HG03378 (cell line): ENCODE measurements at regions not wholly inside any gene's neighbourhood (a gene's known extent, or its start where the extent isn't known, plus 50 kb on each side); places are given as distances from the start of the nearest gene placed in this dataset.
"Not testable (repeated sequence)": the region's sequence is repeated elsewhere in the genome, so short reads cannot be mapped to it uniquely, and the experiment has no call there.

Experiments
- ATAC-seq: cut with Tn5 transposase; IDR thresholded peaks from one replicate; pipeline ENCODE4 v1.9.1; 2021; ENCODE audit warnings: mild to moderate bottlenecking, moderate library complexity; ENCODE audit not compliant: unreplicated experiment

GRCh38 chr4:181051931-181052330 is 1191.3 kb upstream of the TENM3 start:
- ATAC-seq, result no peak

DNA sequence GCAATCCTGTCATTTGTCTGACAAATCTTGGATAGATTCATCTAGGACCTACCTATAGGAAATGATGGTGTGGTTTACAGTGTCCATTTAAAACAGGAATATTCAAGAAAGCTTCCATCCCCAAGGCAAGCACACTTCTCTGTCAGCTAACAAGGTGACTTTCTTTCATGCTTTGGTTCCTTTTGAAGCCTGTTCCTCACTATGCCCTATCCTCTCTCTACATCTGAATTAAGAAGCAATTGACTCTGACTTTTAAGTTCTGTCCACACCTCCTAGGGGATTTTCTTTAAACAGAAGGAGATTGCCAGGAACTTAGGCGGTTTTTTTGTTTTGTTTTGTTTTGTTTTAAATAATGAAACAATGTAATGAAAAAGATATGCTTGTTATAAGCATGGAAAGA is 1181.4 kb upstream of the TENM3 start:
- no peak for ATAC-seq

- ATAC-seq, result no peak
These were observed 1180.0 kb upstream of the TENM3 start for GRCh38 chr4:181063212-181063611.

GRCh38 chr4:181077341-181077740 is 1165.9 kb upstream of the TENM3 start:
- ATAC-seq, result no peak

DNA sequence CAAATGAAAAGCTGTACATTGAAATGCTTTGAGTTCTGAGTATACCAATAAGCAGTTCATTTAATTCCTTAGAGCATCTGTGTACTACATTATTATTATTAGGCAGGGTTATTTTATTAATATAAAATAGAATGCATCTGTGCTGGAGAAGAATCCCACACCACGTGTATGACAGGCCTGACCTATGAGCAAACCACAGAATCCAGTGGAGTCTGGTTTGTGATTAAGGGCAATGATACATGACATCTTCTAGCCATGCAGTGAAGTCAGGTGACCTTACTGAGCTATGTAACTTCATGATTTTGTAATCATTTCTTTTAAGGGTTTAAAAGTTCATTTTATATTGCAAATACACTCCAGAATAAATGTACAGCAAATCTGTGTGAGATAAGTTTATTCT is 1165.0 kb upstream of the TENM3 start:
- ATAC-seq, result no peak

DNA sequence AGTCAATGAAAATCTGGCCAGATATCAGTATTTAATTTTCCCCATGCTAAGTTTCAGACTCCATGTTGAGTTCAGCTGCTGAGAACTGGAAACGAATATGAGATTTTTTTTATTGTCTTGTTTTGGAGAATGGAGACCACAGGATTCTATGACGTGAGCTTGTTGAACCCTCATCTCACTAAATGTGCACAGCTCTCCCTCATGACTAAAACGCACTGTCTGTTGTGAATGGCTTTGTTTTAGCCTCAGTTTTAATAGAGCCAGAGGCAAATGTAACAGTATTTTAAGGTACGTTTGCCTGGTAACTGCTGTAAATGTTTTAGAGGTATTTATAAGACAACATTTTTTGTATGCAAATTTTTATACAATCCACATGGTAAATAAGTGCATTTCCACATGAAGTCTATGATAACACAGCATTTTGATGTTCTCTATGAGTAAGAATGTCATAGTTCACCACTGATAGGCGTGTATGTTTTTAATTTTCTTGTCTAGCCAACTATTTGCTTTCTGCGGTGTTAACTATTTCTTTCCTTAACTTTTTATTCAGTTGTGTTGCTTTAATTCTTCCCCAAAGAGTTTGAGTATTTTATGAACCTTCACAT is 1159.3 kb upstream of the TENM3 start:
- ATAC-seq, result no peak

- no peak for ATAC-seq
These were observed 1157.6 kb upstream of the TENM3 start for GRCh38 chr4:181085557-181085956.

DNA sequence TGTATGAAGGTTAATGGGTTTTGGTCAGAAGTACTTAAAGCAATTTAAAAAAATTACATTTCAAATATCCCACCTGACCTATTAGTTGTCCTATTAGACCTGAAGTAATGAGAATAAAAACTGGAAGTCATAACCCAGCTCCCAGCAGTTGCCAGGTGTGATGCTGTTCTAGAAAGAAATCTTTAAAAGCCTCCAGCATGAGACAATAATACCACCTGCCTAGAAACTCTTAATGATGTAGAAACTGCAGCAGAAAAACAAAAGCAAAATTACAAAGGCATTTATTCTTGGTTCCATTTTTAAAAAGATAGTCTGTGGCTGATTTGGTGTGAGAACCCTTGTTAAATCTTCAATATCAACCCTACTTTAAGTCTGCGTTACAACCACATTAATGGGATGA is 1137.7 kb upstream of the TENM3 start:
- ATAC-seq, result no peak

DNA sequence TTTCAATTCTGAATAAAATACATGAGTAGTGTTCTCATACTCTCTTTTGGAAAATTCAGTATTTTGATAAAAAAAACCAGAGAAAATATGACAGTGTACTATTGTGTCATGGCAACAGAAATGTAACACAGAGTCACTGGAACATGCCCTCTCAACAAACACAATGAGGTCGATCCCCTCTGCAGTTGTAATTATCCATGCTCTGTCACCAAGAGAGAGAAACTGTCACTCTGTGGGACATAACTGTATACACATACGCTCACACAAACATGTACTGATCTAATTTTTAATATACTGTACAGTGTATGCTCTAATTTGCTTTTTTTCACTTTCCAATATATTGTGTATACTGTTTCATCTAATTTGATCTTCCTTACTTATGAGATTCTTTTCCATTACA is 1136.8 kb upstream of the TENM3 start:
- ATAC-seq, result no peak

GRCh38 chr4:181108237-181108636 is 1135.0 kb upstream of the TENM3 start:
- ATAC-seq, result no peak

DNA sequence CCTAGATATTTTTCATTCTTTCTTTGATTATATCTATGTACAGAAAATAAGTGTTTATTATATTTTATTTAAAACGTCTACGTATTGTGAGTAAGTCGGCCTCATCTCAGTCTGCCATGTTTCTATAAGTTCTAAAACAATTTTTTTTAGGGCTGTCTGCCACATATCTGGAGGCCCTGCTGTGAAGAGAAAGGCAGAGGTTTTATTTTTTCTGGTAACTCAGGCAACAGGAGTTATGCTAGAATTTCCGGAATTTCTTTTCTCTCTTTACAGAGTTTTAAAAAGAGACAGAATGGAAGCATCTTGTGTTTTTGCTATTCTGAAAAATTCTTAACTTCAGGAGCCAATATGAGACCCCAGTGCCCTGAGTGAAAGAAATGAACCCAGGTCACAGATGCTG is 1124.0 kb upstream of the TENM3 start:
- no peak for ATAC-seq

GRCh38 chr4:181121733-181122132 is 1121.5 kb upstream of the TENM3 start:
- no peak for ATAC-seq

- no peak for ATAC-seq
These were observed 1116.0 kb upstream of the TENM3 start for GRCh38 chr4:181127171-181127570.

GRCh38 chr4:181130317-181130716 is 1112.9 kb upstream of the TENM3 start:
- not testable (repeated sequence) for ATAC-seq

DNA sequence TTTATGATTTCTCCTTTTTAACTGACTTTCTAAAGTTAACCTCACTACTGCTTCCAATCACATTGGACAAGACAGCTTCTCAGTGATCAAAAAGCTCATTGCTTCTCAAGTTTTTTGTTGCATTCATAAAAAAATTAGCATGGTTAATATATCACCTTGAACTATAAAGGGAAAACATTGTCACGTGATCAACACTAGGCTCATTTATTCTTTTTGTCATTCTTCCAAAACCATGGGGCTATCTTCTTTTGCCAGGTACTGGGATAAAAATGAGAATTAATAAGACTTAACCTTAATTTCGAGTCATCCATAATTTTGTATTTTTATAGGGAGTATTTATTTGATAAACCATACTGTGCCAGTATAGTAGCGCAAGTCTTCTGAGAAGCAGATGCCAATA is 1105.9 kb upstream of the TENM3 start:
- no peak for ATAC-seq

DNA sequence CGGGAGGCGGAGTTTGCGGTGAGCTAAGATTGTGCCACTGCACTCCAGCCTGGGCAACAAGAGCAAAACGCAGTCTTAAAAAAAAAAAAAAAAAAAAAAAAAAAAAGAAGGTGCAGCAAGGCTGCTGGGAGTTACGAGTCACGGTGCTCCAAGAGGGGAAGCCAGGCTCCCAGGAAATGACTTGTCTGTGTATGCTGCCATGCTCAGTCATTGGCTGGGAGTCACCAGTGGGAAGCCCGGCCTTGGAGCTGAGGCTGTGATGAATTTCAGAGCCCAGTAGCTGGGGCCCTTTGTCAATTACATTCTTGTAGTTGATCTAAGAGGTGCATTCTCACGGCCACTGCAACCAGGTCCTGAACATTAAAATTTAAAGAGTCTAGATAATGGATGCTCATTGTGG is 1105.1 kb upstream of the TENM3 start:
- ATAC-seq, result no peak

- no peak for ATAC-seq
These were observed 1103.1 kb upstream of the TENM3 start for GRCh38 chr4:181140037-181140603.

GRCh38 chr4:181143250-181143854 is 1099.8 kb upstream of the TENM3 start:
- peak; percentile 92 for ATAC-seq

GRCh38 chr4:181146051-181146450 is 1097.2 kb upstream of the TENM3 start:
- no peak for ATAC-seq

- ATAC-seq, result no peak
These were observed 1095.7 kb upstream of the TENM3 start for GRCh38 chr4:181147416-181147951.

GRCh38 chr4:181148470-181148869 is 1094.7 kb upstream of the TENM3 start:
- ATAC-seq, result no peak

DNA sequence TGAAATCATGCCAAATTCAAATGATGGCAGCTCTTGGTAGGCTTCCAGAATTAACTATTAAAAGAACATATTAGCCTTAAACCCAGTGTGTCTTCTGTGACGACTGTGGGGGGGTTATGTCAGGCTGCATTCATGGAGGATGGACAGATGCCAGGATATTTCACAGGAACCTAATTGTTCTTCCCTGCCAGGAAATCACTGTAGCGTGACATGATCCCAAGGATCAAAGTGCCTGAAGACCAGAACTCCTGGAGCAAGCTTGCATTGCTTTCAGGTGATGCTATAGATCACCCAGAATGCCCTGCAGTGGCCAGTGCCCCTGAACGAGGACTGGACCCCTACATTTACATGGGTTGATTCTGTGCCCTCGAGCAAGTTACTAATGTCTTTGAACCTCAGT is 1093.0 kb upstream of the TENM3 start:
- no peak for ATAC-seq
